ENCODE measurements at regions not wholly inside any gene's neighbourhood (a gene's known extent, or its start where the extent isn't known, plus 50 kb on each side); places are given as distances from the start of the nearest gene placed in this dataset.

DNA sequence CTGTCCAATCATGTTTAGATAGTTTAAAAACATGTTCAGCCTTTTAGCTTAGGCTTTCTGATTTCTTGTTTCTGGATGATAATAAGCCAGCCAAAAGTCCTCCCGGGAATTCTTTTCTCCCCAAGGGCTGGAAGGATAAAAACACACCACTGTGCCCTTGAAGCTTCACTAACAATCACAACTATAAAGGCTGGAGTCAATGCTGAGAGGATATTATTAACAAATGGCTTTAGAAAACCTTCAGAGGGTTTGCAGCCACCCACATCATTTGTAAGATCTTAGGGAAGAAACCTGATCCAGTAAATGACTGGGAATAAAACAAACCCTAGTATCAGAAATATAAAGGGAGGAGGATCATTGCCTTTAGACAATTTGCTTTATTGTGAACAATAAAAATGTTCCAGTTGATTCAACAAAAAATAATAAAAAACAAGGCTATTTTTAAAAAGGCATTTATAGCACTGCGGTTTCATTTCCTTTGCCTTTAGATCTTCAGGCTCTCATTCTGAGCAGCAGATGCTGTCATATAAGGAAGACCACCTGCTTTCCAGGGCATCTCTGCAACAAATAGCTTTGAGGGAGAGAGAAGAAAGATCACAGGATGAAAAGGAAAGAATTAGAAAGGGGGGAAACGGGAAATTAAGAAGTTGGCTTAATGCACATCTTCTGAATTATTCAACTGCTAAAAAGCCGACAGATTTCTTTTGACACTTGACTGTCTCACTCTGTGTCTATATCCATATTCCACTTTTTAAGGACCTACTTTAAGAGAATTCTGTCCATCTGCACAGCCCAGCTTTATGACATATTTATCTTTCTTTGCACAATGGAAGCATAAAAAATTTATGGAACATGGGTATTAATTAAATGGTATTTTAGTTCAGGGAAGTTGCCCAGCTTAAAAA lies 277.2 kb upstream of the SLC24A2 start:
- Histone ChIP-seq H3K9ac (ENCODE audit: low read length) (no peak overlapping the region), H3K27me3 (ENCODE audit: control insufficient read depth in 1 of 2, insufficient read depth in 2 of 2, low read length in 2 of 2) (no peaks in the 10 kb centered on the region), H3K4me1 (ENCODE audit: insufficient read depth, low read length) (no peaks in the 10 kb centered on the region), H3K36me3 (ENCODE audit: insufficient read depth, low read length) (no peaks in the 10 kb centered on the region), H3K9me3 (ENCODE audit: low read length) (no peaks in the 10 kb centered on the region), H3K4me3 (ENCODE audit: low read depth in 1 of 2, low read length in 2 of 2) (no peak overlapping the region), H3K27ac (ENCODE audit: low read depth, low read length) (no peak overlapping the region)

DNA sequence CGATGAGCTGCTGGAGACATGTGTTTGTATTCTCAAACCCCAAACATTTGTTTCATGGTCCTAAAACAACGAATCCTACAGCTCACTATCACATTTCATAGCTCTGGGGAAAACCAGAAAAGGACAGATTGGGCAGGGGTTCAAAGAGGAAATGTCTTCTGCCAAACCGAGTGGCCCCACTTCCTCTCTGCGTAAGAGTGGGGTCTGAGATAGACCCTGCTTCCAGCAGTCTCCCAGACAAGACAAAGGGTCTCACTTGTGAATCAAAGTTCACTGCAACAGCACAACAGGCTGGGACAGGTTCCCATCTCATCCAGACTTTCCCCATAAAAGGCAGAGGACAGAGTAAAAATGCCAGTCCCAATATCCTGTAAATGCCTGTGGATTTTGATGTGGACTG lies 276.2 kb upstream of the SLC24A2 start:
- Histone ChIP-seq H3K4me3 (ENCODE audit: low read depth in 1 of 2, low read length in 2 of 2) (no peak overlapping the region), H3K27me3 (ENCODE audit: control insufficient read depth in 1 of 2, insufficient read depth in 2 of 2, low read length in 2 of 2) (no peaks in the 10 kb centered on the region), H3K27ac (ENCODE audit: low read depth, low read length) (no peak overlapping the region), H3K9ac (ENCODE audit: low read length) (no peak overlapping the region), H3K9me3 (ENCODE audit: low read length) (no peaks in the 10 kb centered on the region), H3K4me1 (ENCODE audit: insufficient read depth, low read length) (no peaks in the 10 kb centered on the region), H3K36me3 (ENCODE audit: insufficient read depth, low read length) (no peaks in the 10 kb centered on the region)

- Histone ChIP-seq H3K27me3 (ENCODE audit: control insufficient read depth in 1 of 2, insufficient read depth in 2 of 2, low read length in 2 of 2) (no peaks in the 10 kb centered on the region), H3K36me3 (ENCODE audit: insufficient read depth, low read length) (no peaks in the 10 kb centered on the region), H3K9ac (ENCODE audit: low read length) (no peak overlapping the region), H3K4me1 (ENCODE audit: insufficient read depth, low read length) (no peaks in the 10 kb centered on the region), H3K9me3 (ENCODE audit: low read length) (no peaks in the 10 kb centered on the region), H3K27ac (ENCODE audit: low read depth, low read length) (no peak overlapping the region), H3K4me3 (ENCODE audit: low read depth in 1 of 2, low read length in 2 of 2) (no peak overlapping the region)
Observed at GRCh38 chr9:20054734-20055133, 265.9 kb upstream of the SLC24A2 start.

DNA sequence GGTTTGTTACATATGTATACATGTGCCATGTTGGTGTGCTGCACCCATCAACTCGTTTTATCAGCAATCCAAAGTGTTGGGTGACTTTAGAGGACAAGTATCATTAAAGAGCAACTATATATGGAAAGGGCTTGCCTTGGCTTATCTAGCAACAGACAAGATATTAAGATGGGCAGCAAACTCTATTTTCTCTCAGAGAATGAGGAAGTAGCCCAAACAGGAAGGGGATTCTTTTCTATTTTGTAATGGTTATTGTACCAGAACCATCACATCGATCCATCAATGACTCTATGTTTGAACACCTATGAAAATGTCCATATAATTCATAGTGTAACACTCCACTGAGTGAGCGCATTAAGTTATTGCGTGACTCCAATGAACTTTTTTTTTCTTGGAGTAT lies 260.1 kb upstream of the SLC24A2 start:
- Histone ChIP-seq H3K27ac (ENCODE audit: low read depth, low read length) (no peak overlapping the region), H3K36me3 (ENCODE audit: insufficient read depth, low read length) (no peaks in the 10 kb centered on the region), H3K4me3 (ENCODE audit: low read depth in 1 of 2, low read length in 2 of 2) (no peak overlapping the region), H3K9me3 (ENCODE audit: low read length) (no peaks in the 10 kb centered on the region), H3K9ac (ENCODE audit: low read length) (no peak overlapping the region), H3K27me3 (ENCODE audit: control insufficient read depth in 1 of 2, insufficient read depth in 2 of 2, low read length in 2 of 2) (no peaks in the 10 kb centered on the region), H3K4me1 (ENCODE audit: insufficient read depth, low read length) (no peaks in the 10 kb centered on the region)

DNA sequence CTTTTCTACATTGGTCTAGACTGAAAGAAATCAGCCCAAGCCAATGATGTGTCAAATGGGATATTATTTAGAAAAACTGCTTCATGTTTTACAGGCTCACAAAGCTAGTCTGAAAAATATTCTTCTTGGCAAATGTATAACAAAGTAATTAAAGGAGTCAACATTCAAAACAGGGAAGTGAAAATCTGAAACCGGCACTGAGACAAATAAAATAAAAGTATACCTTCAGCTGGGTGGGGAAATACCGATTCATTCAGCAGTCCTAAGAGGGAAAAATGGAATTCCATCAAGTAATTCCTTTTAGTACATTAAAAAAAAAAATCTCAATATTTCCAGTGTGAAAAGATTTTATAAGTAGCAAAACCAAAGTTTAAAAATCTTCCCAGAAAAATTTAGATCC lies 259.6 kb upstream of the SLC24A2 start:
- no peaks in the 10 kb centered on the region for H3K27me3 ChIP-seq (ENCODE audit: control insufficient read depth in 1 of 2, insufficient read depth in 2 of 2, low read length in 2 of 2)

DNA sequence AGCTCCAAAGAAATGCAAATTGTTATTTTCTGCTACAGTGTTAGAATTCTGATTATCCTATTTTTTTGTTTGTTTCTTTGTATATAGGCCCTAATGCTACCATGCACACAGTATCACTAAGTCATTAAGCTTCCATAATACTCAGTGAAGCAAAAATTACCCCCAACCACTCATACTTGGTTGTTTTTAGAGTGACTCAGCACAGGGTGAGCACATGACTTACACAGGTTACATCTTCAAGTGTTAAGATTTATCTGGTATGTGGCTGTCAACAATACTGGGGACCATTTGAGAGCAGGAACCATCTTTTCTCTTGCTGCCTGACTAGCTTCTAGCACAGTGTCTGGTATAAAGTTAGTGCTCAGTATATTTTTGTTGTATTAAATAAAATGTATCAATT lies 255.8 kb upstream of the SLC24A2 start:
- H3K4me3 ChIP-seq (ENCODE audit: low read depth in 1 of 2, low read length in 2 of 2) = no peak overlapping the region
- H3K9ac ChIP-seq (ENCODE audit: low read length) = no peak overlapping the region
- H3K27ac ChIP-seq (ENCODE audit: low read depth, low read length) = no peak overlapping the region
- H3K27me3 ChIP-seq (ENCODE audit: control insufficient read depth in 1 of 2, insufficient read depth in 2 of 2, low read length in 2 of 2) = no peaks in the 10 kb centered on the region
- H3K36me3 ChIP-seq (ENCODE audit: insufficient read depth, low read length) = no peaks in the 10 kb centered on the region
- no peaks in the 10 kb centered on the region for H3K9me3 ChIP-seq (ENCODE audit: low read length)
- H3K4me1 ChIP-seq (ENCODE audit: insufficient read depth, low read length) = peaks cover 5% of the 10 kb centered on the region

More for the DNA sequence above, 259.6 kb upstream of the SLC24A2 start:
- Histone ChIP-seq H3K36me3 (ENCODE audit: insufficient read depth, low read length) (no peaks in the 10 kb centered on the region), H3K9ac (ENCODE audit: low read length) (no peak overlapping the region), H3K9me3 (ENCODE audit: low read length) (no peaks in the 10 kb centered on the region), H3K4me3 (ENCODE audit: low read depth in 1 of 2, low read length in 2 of 2) (no peak overlapping the region), H3K27ac (ENCODE audit: low read depth, low read length) (no peak overlapping the region), H3K4me1 (ENCODE audit: insufficient read depth, low read length) (no peaks in the 10 kb centered on the region)

DNA sequence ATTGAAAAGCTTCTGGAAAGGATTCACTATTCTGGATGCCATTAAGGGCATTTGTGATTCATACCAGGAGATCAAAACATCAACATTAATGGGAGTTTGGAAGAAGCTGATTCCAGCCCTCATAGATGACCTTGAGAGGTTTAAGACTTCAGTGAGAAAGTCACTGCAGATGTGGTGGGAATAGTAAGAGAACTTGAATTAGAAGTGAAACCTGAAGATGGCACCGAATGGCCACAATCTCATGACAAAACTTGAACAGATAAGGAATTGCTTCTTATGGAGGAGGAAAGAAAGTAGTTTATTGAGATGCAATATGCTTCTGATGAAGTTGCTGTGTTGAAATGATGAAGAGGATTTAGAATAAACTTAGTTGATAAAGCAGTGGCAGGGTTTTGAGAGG lies 254.6 kb upstream of the SLC24A2 start:
- no peaks in the 10 kb centered on the region for H3K27me3 ChIP-seq (ENCODE audit: control insufficient read depth in 1 of 2, insufficient read depth in 2 of 2, low read length in 2 of 2)
- no peak overlapping the region for H3K27ac ChIP-seq (ENCODE audit: low read depth, low read length)
- no peaks in the 10 kb centered on the region for H3K36me3 ChIP-seq (ENCODE audit: insufficient read depth, low read length)
- H3K4me3 ChIP-seq (ENCODE audit: low read depth in 1 of 2, low read length in 2 of 2) = no peak overlapping the region
- no peaks in the 10 kb centered on the region for H3K9me3 ChIP-seq (ENCODE audit: low read length)
- H3K9ac ChIP-seq (ENCODE audit: low read length) = no peak overlapping the region
- peaks cover 5% of the 10 kb centered on the region for H3K4me1 ChIP-seq (ENCODE audit: insufficient read depth, low read length)

DNA sequence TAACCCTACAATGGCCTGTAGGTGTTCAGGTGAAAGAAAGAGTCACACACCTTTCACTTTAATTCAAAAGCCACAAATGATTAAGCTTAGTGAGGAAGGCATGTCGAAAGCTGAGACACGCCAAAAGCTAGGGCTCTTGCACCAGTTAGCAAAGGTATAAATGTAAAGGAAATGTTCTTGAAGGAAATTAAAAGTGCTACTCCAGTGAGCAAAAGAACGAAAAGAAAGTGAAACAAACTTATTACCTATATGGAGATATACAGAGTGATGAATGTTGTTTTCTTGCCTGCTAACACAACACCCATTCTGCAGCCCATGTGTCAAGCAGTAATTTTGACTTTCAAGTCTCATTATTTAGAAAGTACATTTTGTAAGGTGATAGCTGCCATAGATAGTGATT lies 254.2 kb upstream of the SLC24A2 start:
- Histone ChIP-seq H3K9ac (ENCODE audit: low read length) (no peak overlapping the region), H3K4me3 (ENCODE audit: low read depth in 1 of 2, low read length in 2 of 2) (no peak overlapping the region), H3K9me3 (ENCODE audit: low read length) (no peaks in the 10 kb centered on the region), H3K27ac (ENCODE audit: low read depth, low read length) (no peak overlapping the region), H3K4me1 (ENCODE audit: insufficient read depth, low read length) (peaks cover 5% of the 10 kb centered on the region), H3K36me3 (ENCODE audit: insufficient read depth, low read length) (no peaks in the 10 kb centered on the region), H3K27me3 (ENCODE audit: control insufficient read depth in 1 of 2, insufficient read depth in 2 of 2, low read length in 2 of 2) (no peaks in the 10 kb centered on the region)

DNA sequence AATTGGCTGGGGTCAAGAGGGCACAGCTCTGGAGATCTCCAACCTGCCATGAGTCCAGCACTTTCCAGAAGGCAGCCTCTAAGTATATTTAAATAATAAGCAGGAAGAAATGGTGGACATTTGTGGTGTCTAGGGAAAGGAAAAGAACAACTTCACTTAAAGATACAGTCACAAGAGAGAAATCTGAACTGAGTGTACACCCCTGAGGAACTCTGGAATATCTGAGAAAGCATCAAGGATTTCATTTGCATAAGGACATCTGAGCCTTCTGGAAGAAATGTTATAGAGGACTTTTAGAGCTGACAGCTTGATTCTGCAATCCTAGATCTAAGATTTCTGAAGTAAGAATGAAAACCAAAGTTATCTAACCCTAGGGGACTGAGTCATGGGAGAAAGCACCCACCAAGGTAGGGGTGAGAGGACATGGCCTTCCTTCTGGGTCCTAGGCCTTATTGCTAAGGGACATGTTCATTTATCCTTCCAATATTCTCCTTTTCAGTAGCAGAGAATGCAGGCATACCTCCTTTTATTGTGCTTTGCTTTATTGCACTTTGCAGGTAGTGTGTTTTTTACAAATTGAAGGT lies 253.4 kb upstream of the SLC24A2 start:
- H3K27me3 ChIP-seq (ENCODE audit: control insufficient read depth in 1 of 2, insufficient read depth in 2 of 2, low read length in 2 of 2) = no peaks in the 10 kb centered on the region
- no peak overlapping the region for H3K9ac ChIP-seq (ENCODE audit: low read length)
- H3K4me3 ChIP-seq (ENCODE audit: low read depth in 1 of 2, low read length in 2 of 2) = no peak overlapping the region
- no peaks in the 10 kb centered on the region for H3K36me3 ChIP-seq (ENCODE audit: insufficient read depth, low read length)
- H3K4me1 ChIP-seq (ENCODE audit: insufficient read depth, low read length) = peaks cover 5% of the 10 kb centered on the region
- H3K9me3 ChIP-seq (ENCODE audit: low read length) = no peaks in the 10 kb centered on the region
- H3K27ac ChIP-seq (ENCODE audit: low read depth, low read length) = no peak overlapping the region

DNA sequence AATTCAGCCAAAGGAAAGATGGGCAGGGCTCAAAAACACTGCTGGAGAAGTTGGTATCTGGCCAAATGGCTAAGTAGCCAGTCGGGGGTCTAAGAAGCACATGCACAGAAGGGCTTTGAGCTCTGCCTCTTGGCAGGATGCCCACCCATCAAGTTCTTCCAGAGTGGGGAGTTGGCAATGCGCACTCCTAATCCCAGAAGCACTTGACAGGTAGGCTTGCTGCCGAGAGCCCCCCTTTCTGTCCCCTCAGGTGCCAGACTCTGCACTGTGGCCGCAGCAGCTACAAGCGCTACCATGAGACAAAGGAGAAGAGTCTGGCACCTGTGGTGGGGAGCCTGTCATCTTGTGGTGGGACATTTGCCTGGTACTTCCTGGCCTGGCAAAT lies 252.9 kb upstream of the SLC24A2 start:
- Histone ChIP-seq H3K9me3 (ENCODE audit: low read length) (no peaks in the 10 kb centered on the region), H3K4me3 (ENCODE audit: low read depth in 1 of 2, low read length in 2 of 2) (no peak overlapping the region)

DNA sequence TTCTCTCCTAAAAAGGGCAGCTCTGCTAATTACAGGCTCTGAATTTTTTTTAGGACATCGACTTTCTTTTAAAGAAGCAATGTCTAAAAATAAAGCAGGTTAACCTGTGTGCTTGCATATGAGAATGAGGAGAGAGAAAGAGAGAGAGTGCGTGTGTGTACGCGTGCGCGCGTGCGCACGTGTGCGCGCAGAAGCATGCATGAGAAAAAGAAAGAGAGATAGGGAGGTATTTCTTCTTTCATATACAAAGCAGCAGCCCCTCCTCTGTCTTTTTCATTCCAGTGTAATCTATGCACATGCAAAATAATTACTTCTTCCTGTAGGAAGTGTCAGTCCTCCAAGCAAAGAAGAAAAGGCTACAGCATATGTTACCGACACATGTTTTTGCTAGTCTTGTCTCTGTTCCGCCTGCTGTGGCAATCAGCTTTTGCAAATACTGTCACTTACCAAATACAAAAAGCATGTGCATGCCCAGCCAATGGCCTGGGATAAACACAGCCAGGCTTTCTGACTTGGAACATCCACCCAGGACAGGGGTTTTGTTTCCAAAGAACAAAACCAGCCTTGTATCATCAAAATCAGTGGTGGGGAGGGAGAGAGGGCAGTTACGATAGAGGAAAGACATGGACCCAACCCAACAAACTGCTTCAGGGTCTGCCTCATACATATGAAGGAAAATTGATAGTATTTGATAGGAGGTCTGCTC lies 252.3 kb upstream of the SLC24A2 start:
- peaks cover 5% of the 10 kb centered on the region for H3K4me1 ChIP-seq (ENCODE audit: insufficient read depth, low read length)
- no peak overlapping the region for H3K9ac ChIP-seq (ENCODE audit: low read length)
- no peaks in the 10 kb centered on the region for H3K36me3 ChIP-seq (ENCODE audit: insufficient read depth, low read length)
- no peak overlapping the region for H3K4me3 ChIP-seq (ENCODE audit: low read depth in 1 of 2, low read length in 2 of 2)
- no peaks in the 10 kb centered on the region for H3K27me3 ChIP-seq (ENCODE audit: control insufficient read depth in 1 of 2, insufficient read depth in 2 of 2, low read length in 2 of 2)
- no peaks in the 10 kb centered on the region for H3K9me3 ChIP-seq (ENCODE audit: low read length)
- no peak overlapping the region for H3K27ac ChIP-seq (ENCODE audit: low read depth, low read length)

More for the DNA sequence above, 252.9 kb upstream of the SLC24A2 start:
- peaks cover 5% of the 10 kb centered on the region for H3K4me1 ChIP-seq (ENCODE audit: insufficient read depth, low read length)
- no peaks in the 10 kb centered on the region for H3K27me3 ChIP-seq (ENCODE audit: control insufficient read depth in 1 of 2, insufficient read depth in 2 of 2, low read length in 2 of 2)
- no peak overlapping the region for H3K9ac ChIP-seq (ENCODE audit: low read length)
- H3K27ac ChIP-seq (ENCODE audit: low read depth, low read length) = no peak overlapping the region
- no peaks in the 10 kb centered on the region for H3K36me3 ChIP-seq (ENCODE audit: insufficient read depth, low read length)
